ENCODE measurements at regions not wholly inside any gene's neighbourhood (a gene's known extent, or its start where the extent isn't known, plus 50 kb on each side); places are given as distances from the start of the nearest gene placed in this dataset.

DNA sequence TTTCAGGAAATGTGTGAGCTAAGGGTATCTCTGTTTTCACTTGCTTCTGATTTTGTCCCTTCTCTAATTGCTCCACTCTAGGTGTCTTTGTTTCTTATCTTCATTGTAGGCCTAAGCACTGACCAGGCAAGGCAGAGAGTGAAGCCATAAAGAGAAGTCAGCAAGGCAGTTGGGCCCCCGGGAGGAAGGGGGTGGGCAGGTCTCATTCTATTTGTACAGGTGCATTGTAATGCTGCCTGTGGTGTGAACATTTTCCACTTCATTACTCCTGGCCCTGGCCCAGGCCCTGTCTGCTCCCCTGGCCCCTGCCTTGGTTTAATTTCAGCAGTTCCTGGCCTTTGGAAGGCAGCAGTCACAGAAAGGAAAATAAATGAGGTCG lies 86.4 kb upstream of the JUN start:
- TF ChIP-seq YY1 (IDR thresholded peaks at IDR 0.05; ENCODE audit: insufficient read depth, insufficient read length): no peak
- no peak for TF ChIP-seq ZNF274 (IDR thresholded peaks at IDR 0.05; ENCODE audit: low read depth, low read length)
- no peak for TF ChIP-seq SUZ12 (IDR thresholded peaks at IDR 0.05; ENCODE audit: extremely low read depth, insufficient read depth, insufficient read length)
